C4-2B (cell line): ENCODE measurements at regions not wholly inside any gene's neighbourhood (a gene's known extent, or its start where the extent isn't known, plus 50 kb on each side); places are given as distances from the start of the nearest gene placed in this dataset.

Source experiments
- CTCF ChIP-seq: fragments of 450-650 bp; conservative IDR thresholded peaks from 2 replicates; pipeline ENCODE4 v1.5.1; 2017; ENCODE audit warnings: mild to moderate bottlenecking
- ZFX ChIP-seq: fragments of 450-650 bp; IDR thresholded peaks from 2 replicates; pipeline ENCODE4 v1.6.1; 2017

- TF ChIP-seq CTCF, result no peak
- no peak for TF ChIP-seq ZFX
These were observed 58.3 kb upstream of the DEFB108B start for GRCh38 chr11:71774603-71775222.
